A204.1 (cell line): ENCODE measurements at regions not wholly inside any gene's neighbourhood (a gene's known extent, or its start where the extent isn't known, plus 50 kb on each side); places are given as distances from the start of the nearest gene placed in this dataset.
"Not testable (repeated sequence)": the region's sequence is repeated elsewhere in the genome, so short reads cannot be mapped to it uniquely, and the experiment has no call there.

Experiments used
- FAIRE-seq: peaks from 2 replicates; lab custom pipeline; 2012; peaks lifted over from hg19 to GRCh38; lab: Jason Lieb, UNC

- FAIRE-seq = no peak
These were observed 1973.4 kb downstream of the SUCLG1 start for GRCh38 chr2:82485701-82486100.

- FAIRE-seq = no peak
These were observed 1977.9 kb downstream of the SUCLG1 start for GRCh38 chr2:82481207-82481606.

GRCh38 chr2:82478641-82479040 lies 1980.4 kb downstream of the SUCLG1 start:
- FAIRE-seq = no peak

- FAIRE-seq = no peak
These were observed 1983.0 kb downstream of the SUCLG1 start for GRCh38 chr2:82476094-82476493.

GRCh38 chr2:82428251-82428650 lies 2030.8 kb downstream of the SUCLG1 start:
- no peak for FAIRE-seq

GRCh38 chr2:82412021-82412420 lies 2047.1 kb downstream of the SUCLG1 start:
- no peak for FAIRE-seq

- FAIRE-seq = no peak
These were observed 2048.0 kb downstream of the SUCLG1 start for GRCh38 chr2:82411071-82411470.

GRCh38 chr2:82395531-82395930 lies 2063.5 kb downstream of the SUCLG1 start:
- FAIRE-seq = no peak

GRCh38 chr2:82391386-82391785 lies 2067.7 kb downstream of the SUCLG1 start:
- no peak for FAIRE-seq

GRCh38 chr2:82355622-82356021 lies 2051.1 kb upstream of the LRRTM1 start:
- no peak for FAIRE-seq

GRCh38 chr2:82345910-82346309 lies 2041.4 kb upstream of the LRRTM1 start:
- no peak for FAIRE-seq

GRCh38 chr2:82344670-82345069 lies 2040.1 kb upstream of the LRRTM1 start:
- no peak for FAIRE-seq

- FAIRE-seq = no peak
These were observed 2037.8 kb upstream of the LRRTM1 start for GRCh38 chr2:82342356-82342755.

- FAIRE-seq = no peak
These were observed 2036.1 kb upstream of the LRRTM1 start for GRCh38 chr2:82340578-82341053.

- FAIRE-seq = no peak
These were observed 2035.3 kb upstream of the LRRTM1 start for GRCh38 chr2:82339805-82340204.

- no peak for FAIRE-seq
These were observed 2029.1 kb upstream of the LRRTM1 start for GRCh38 chr2:82333697-82334096.

GRCh38 chr2:82330155-82330554 lies 2025.6 kb upstream of the LRRTM1 start:
- no peak for FAIRE-seq

GRCh38 chr2:82326180-82326767 lies 2021.7 kb upstream of the LRRTM1 start:
- FAIRE-seq = not testable (repeated sequence)

GRCh38 chr2:82320296-82320695 lies 2015.7 kb upstream of the LRRTM1 start:
- FAIRE-seq = no peak

- FAIRE-seq = no peak
These were observed 2012.5 kb upstream of the LRRTM1 start for GRCh38 chr2:82317012-82317411.

- FAIRE-seq = no peak
These were observed 2012.0 kb upstream of the LRRTM1 start for GRCh38 chr2:82316586-82316985.

GRCh38 chr2:82314836-82315472 lies 2010.4 kb upstream of the LRRTM1 start:
- FAIRE-seq = no peak

GRCh38 chr2:82307511-82307910 lies 2003.0 kb upstream of the LRRTM1 start:
- no peak for FAIRE-seq

- FAIRE-seq = no peak
These were observed 1997.0 kb upstream of the LRRTM1 start for GRCh38 chr2:82301506-82301905.
